Mesenteric fat pad (tissue), 1 donor: ENCODE measurements at regions not wholly inside any gene's neighbourhood (a gene's known extent, or its start where the extent isn't known, plus 50 kb on each side); places are given as distances from the start of the nearest gene placed in this dataset.
"Not testable (repeated sequence)": the region's sequence is repeated elsewhere in the genome, so short reads cannot be mapped to it uniquely, and the experiment has no call there.

Experiments
- DNase-seq: peaks from one replicate; pipeline ENCODE4 v3.0.0-alpha.2; 2020; ENCODE audit warnings: low spot score
- donor health status: DM: yes; HTN: yes; CAD: no.

DNA sequence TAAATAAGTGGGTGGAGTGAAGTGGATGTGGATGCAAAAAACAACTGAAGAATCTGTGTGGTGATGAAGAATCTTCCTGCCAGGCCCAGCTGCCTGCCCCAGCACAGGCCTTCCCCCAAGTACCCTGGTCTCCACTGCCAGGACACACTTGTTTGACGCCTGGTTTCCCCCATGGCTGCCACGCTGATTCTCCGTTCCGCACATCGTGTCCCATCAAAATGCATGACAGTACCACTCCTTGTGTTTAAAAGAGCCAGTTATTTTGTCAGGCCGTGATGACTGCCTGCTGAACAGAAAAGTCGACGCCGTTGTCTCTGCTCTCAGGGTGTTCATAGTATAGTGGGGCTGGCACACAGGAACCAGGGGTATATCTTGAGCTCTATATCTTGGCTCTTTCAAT, 50.3 kb upstream of the KYNU start:
- DNase-seq = no peak

GRCh38 chr2:142825861-142826260, 51.6 kb upstream of the KYNU start:
- DNase-seq = no peak

- no peak for DNase-seq
These were observed 52.7 kb upstream of the KYNU start for GRCh38 chr2:142824756-142825155.

GRCh38 chr2:142822190-142822589, 55.3 kb upstream of the KYNU start:
- no peak for DNase-seq

DNA sequence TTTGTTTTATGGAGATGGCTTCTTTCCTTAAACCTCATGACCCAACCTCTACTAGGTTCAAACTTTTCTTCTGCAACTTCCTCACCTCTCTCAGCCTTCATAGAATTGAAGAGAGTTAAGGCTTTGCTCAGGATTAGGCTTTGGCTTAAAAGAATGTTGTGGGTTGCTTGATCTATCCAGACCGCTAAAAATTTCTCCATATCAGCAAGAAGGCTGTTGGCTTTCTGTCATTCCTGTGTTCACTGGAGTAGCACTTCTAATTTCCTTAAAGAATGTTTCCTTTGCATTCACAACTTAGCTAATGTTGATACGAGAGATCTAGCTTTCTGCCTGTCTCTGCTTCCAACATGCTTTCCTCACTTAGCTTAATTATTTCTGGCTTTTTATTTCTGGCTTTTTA, 58.1 kb upstream of the KYNU start:
- DNase-seq = no peak

- DNase-seq = no peak
These were observed 62.1 kb upstream of the KYNU start for GRCh38 chr2:142815375-142815774.

- DNase-seq = no peak
These were observed 63.3 kb upstream of the KYNU start for GRCh38 chr2:142813830-142814829.

DNA sequence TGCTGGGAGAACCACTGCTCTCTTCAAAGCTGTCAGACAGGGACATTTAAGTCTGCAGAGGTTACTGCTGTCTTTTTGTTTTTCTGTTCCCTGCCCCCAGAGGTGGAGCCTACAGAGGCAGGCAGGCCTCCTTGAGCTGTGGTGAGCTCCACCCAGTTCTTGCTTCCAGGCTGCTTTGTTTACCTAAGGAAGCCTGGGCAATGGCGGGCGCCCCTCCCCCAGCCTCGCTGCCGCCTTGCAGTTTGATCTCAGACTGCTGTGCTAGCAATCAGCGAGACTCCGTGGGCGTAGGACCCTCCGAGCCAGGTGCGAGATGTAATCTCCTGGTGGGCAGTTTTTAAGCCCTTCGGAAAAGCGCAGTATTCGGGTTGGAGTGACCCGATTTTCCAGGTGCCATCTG, 65.8 kb upstream of the KYNU start:
- DNase-seq = not testable (repeated sequence)

DNA sequence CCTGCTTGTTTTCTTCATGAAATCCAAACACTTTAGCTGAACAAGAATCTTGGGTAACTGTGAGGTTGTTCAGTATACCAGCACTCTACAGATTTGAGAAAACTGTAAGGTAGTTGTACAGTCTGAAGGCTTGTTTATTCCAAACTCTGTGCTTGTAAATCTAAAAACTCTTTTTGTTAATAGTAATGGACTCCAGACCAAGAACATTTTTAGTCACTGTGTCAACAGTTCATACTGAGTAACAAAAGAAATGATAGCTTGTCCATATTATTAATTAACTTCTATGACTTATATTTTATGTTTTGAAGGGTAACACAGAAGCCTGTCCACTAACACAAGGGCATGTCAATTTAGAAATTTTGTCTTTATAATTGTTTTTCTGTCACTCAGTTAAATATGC, 72.2 kb upstream of the KYNU start:
- DNase-seq = no peak

- no peak for DNase-seq
These were observed 74.3 kb upstream of the KYNU start for GRCh38 chr2:142803158-142803557.

- DNase-seq = no peak
These were observed 80.9 kb upstream of the KYNU start for GRCh38 chr2:142796588-142796987.

DNA sequence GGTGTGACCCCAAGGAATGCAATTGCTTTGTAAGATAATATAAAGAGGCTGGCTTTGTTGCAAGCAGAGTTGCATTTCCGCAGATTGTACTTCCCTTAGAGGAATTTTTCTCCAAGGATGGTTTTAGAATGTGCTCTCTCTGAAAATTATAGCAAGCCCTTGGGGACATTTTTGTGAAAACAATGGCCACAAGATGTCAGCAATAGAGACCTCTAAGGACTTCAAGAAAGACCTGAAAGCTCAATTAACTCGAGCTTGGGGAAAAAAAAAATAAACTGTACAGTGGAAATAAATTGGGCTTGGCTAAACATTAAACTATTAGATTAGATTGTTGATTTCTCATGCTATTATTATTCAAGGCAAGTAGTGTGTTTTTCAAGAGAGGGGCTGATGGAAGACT, 81.3 kb upstream of the KYNU start:
- no peak for DNase-seq

GRCh38 chr2:142794850-142795249, 82.6 kb upstream of the KYNU start:
- no peak for DNase-seq

DNA sequence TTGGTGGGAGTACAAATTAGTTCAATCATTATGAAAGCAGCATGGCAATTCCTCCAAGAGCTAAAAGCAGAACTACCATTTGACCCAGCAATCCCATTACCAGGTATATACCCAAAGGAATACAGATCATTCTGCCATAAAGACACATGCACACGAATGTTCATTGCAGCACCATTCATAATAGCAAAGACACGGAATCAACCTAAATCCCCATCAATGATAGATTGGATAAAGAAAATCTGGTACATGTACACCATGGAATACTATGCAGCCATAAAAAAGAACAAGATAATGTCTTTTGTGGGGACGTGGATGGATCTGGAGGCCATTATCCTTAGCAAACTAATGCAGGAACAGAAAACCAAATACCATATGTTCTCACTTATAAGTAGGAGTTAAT, 85.1 kb upstream of the KYNU start:
- not testable (repeated sequence) for DNase-seq

GRCh38 chr2:142791335-142791734, 86.1 kb upstream of the KYNU start:
- no peak for DNase-seq

DNA sequence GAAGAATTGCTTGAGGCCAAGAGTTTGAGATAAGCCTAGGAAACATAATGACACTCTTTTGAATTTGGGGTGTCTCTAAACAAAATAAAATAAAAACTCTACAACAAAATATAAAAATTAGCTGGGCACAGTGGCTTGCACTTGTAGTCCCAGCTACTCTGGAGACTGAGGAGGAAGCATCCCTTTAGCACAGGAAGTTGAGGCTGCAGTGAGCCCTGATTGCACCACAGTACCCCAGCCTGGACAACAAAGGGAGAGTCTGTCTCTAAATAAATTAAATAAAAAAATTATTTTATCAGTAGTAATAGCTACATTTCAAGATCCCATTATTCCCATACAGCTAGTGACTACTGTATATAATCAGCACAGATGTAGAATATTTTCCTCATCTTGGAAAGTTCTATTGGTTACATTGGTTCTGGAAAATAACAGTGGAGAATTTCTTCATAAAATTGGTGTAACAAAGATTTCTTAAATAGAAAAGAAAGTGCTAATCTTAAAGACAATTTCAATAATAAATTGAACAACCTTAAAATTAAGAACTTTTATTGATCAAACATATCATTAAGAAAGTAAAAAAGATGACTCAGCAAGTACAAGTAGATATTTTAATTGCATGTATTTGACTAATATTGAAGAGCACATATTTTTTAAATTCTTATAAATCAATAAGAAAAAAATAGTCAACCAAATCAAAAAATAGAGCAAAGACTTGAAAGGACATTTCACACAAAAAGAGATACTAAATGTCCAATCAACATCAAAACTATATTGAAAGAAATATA, 90.4 kb upstream of the KYNU start:
- DNase-seq = no peak

DNA sequence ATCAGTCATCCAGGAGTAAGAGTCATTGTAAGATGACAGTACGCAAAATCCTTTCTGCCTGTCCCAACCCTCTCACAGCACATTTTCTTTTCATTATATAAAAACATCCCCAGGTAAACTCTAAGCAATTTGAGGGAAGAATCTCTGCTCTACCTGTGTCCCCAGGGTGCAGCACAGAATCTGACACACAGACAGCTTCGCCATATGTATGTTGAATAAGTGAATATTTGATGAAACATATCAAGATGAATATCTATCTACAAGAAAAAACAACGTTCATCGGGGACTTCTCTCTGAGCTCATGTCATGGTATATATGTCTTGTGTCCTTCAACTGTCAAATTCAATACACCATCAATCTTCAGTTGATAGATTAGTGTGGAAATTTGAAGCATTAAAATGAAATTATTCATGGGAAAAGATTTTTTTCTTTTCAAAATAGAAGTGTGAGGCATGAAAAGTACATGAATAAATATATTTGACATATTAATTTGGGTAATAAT, 94.5 kb upstream of the KYNU start:
- no peak for DNase-seq

GRCh38 chr2:142781146-142781545, 96.3 kb upstream of the KYNU start:
- no peak for DNase-seq

DNA sequence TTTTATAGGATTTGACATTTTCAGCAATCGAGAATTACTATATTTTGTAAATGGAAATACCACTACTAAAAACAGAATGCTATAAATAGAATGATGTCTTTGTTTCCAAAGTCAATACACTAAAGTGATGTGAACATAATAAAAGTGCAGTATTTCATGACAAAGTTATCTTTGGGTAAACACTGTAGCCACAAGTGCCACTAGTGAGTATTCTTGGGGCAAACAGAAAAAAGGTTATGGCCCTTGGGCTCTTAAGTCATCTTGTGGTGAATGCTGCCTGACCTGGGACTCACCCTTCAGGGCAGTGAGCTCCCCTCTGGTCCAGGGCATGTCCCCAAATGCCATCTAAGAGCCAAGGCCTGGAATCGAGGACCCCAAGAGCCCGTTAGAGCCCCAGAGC, 99.2 kb upstream of the KYNU start:
- DNase-seq = no peak

DNA sequence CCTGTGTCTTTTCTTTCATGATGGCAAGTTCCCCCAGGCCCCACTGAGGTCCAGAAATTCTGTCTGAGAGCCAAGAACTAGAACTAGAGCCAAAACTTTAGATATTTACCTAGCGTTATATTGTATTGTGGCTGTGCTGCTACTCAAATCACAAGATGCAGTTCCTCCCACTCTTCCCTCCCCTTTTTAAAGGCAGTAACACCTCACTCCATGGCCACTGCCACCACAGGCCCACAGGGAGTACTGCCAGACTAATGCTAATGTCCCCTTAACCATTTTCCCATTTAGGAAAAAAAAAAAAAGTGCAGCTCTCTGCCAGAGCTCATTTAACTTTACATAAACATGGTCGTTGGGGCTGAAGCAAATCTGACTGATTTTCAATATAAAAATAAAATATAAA, 99.7 kb upstream of the KYNU start:
- no peak for DNase-seq

GRCh38 chr2:142769761-142770160, 107.7 kb upstream of the KYNU start:
- no peak for DNase-seq

- DNase-seq = no peak
These were observed 109.6 kb upstream of the KYNU start for GRCh38 chr2:142767847-142768246.
